Right lobe of liver (tissue), 4 donors: ENCODE measurements at regions not wholly inside any gene's neighbourhood (a gene's known extent, or its start where the extent isn't known, plus 50 kb on each side); places are given as distances from the start of the nearest gene placed in this dataset.

ENCODE experiments used
- POLR2A ChIP-seq: fragments of 450-650 bp; IDR thresholded peaks from one replicate; pipeline ENCODE4 v1.6.1; 2017; ENCODE audit warnings: antibody characterized with exemption, mild to moderate bottlenecking
- TF ChIP-seq, protein P1 (sequence below), 4 donors: fragments of 200-600 bp in 3 of 4; fragments of 450-650 bp in 1 of 4; IDR thresholded peaks; one replicate each; pipeline versions ENCODE4 v1.5.1 to v1.8.0; 2016 to 2022; ENCODE audit warnings: antibody characterized with exemption in 4 of 4, mild to moderate bottlenecking in 2 of 4
- donor health status: DM: no; HTN: no; CAD: no.
- donor health status: DM: no; HTN: no; CAD: no.
- donor health status: DM: no; HTN: yes; CAD: no.

DNA sequence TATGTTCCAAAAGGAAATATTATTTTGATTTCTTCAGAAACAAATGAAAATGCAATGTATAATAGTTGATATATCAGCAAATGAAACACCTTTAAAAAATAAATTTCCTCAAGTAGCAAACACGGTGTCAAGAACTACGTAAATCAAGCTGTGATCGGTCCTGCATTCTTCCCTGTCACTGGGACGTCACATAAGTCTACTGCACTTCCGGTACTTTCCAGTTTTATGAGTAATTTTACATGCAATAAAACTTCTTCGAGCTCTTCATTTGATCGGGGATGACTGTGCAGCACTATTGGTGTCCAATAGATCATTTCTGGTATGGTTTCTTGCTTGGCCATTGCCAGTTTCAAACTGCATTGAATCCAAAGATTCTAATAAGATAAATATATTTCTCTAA lies 114.0 kb upstream of the VEGFC start:
- TF ChIP-seq, protein P1, sequence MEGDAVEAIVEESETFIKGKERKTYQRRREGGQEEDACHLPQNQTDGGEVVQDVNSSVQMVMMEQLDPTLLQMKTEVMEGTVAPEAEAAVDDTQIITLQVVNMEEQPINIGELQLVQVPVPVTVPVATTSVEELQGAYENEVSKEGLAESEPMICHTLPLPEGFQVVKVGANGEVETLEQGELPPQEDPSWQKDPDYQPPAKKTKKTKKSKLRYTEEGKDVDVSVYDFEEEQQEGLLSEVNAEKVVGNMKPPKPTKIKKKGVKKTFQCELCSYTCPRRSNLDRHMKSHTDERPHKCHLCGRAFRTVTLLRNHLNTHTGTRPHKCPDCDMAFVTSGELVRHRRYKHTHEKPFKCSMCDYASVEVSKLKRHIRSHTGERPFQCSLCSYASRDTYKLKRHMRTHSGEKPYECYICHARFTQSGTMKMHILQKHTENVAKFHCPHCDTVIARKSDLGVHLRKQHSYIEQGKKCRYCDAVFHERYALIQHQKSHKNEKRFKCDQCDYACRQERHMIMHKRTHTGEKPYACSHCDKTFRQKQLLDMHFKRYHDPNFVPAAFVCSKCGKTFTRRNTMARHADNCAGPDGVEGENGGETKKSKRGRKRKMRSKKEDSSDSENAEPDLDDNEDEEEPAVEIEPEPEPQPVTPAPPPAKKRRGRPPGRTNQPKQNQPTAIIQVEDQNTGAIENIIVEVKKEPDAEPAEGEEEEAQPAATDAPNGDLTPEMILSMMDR (IDR thresholded peaks at IDR 0.05) = no peak
- TF ChIP-seq POLR2A = no peak
